ENCODE measurements at regions not wholly inside any gene's neighbourhood (a gene's known extent, or its start where the extent isn't known, plus 50 kb on each side); places are given as distances from the start of the nearest gene placed in this dataset.

- H3K9me3 ChIP-seq (ENCODE audit: control insufficient read depth, insufficient read depth, low read depth, low read length) = no peaks in the 10 kb centered on the region; the same call in 1 of the 2 replicates
- TF ChIP-seq SCRT1 (tag by site-specific recombination; IDR thresholded peaks at IDR 0.05; ENCODE audit: borderline replicate concordance) (no peak), SP3 (tag by site-specific recombination; IDR thresholded peaks at IDR 0.05) (no peak), ZNF513 (tag by site-specific recombination; IDR thresholded peaks at IDR 0.05) (no peak), ZNF214 (tag by site-specific recombination; IDR thresholded peaks at IDR 0.05; ENCODE audit: borderline replicate concordance) (no peak), ZNF18 (tag by site-specific recombination; IDR thresholded peaks at IDR 0.05) (no peak), KLF9 (tag by site-specific recombination; IDR thresholded peaks at IDR 0.05; ENCODE audit: low read depth) (no peak)
- no peaks in the 10 kb centered on the region for H3K36me3 ChIP-seq (ENCODE audit: control insufficient read depth in 2 of 2, insufficient read depth in 1 of 2, low read length in 2 of 2)
- CTCF ChIA-PET = interaction anchor here (0.5 to 1.1 kb wide), 4 partner anchors 14 to 136 kb away, joined by 3 to 5 read pairs (median 4); no protein-coding TSS in a partner anchor
- H3K4me1 ChIP-seq (ENCODE audit: control insufficient read depth, insufficient read depth, low read length) = no peaks in the 10 kb centered on the region
- H3K4me3 ChIP-seq (ENCODE audit: low read depth, low read length) = no peak overlapping the region
- POLR2A ChIA-PET = no interaction called here
- H3K27ac ChIP-seq (ENCODE audit: extremely low read depth, low read depth, low read length) = no peak overlapping the region
Observed at GRCh38 chr21:30058928-30059327, 107.7 kb downstream of the CLDN17 start.

- Histone ChIP-seq H3K4me1 (ENCODE audit: control insufficient read depth, insufficient read depth, low read length) (no peaks in the 10 kb centered on the region), H3K4me3 (ENCODE audit: low read depth, low read length) (no peak overlapping the region), H3K9me3 (ENCODE audit: control insufficient read depth, insufficient read depth, low read depth, low read length) (no peaks in the 10 kb centered on the region), H3K36me3 (ENCODE audit: control insufficient read depth in 2 of 2, insufficient read depth in 1 of 2, low read length in 2 of 2) (no peaks in the 10 kb centered on the region), H3K27ac (ENCODE audit: extremely low read depth, low read depth, low read length) (no peak overlapping the region)
- CTCF ChIA-PET = interaction anchor here (0.7 to 1.2 kb wide), 2 partner anchors 13 to 15 kb away, joined by 4 read pairs; no protein-coding TSS in a partner anchor
- POLR2A ChIA-PET = no interaction called here
- TF ChIP-seq ZNF19 (tag by site-specific recombination; IDR thresholded peaks at IDR 0.05; ENCODE audit: low read depth) (no peak), ZNF777 (tag by site-specific recombination; IDR thresholded peaks at IDR 0.05; ENCODE audit: borderline replicate concordance) (no peak), ZNF248 (tag by site-specific recombination; IDR thresholded peaks at IDR 0.05) (no peak), ZNF596 (tag by site-specific recombination; IDR thresholded peaks at IDR 0.05) (no peak), EGR2 (tag by site-specific recombination; IDR thresholded peaks at IDR 0.05; ENCODE audit: low read depth) (no peak), BCL6B (tag by site-specific recombination; IDR thresholded peaks at IDR 0.05) (no peak), ZSCAN30 (tag by site-specific recombination; IDR thresholded peaks at IDR 0.05) (no peak)
- TF ChIP-seq, protein P1, sequence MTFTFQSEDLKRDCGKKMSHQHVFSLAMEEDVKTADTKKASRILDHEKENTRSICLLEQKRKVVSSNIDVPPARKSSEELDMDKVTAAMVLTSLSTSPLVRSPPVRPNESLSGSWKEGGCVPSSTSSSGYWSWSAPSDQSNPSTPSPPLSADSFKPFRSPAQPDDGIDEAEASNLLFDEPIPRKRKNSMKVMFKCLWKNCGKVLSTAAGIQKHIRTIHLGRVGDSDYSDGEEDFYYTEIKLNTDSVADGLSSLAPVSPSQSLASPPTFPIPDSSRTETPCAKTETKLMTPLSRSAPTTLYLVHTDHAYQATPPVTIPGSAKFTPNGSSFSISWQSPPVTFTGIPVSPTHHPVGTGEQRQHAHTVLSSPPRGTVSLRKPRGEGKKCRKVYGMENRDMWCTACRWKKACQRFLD (tag by site-specific recombination; IDR thresholded peaks at IDR 0.05) = no peak
- TF ChIP-seq, protein P2, sequence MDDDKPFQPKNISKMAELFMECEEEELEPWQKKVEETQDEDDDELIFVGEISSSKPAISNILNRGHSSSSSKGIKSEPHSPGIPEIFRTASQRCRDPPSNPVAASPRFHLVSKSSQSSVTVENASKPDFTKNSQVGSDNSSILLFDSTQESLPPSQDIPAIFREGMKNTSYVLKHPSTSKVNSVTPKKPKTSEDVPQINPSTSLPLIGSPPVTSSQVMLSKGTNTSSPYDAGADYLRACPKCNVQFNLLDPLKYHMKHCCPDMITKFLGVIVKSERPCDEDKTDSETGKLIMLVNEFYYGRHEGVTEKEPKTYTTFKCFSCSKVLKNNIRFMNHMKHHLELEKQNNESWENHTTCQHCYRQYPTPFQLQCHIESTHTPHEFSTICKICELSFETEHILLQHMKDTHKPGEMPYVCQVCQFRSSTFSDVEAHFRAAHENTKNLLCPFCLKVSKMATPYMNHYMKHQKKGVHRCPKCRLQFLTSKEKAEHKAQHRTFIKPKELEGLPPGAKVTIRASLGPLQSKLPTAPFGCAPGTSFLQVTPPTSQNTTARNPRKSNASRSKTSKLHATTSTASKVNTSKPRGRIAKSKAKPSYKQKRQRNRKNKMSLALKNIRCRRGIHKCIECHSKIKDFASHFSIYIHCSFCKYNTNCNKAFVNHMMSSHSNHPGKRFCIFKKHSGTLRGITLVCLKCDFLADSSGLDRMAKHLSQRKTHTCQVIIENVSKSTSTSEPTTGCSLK (tag by site-specific recombination; IDR thresholded peaks at IDR 0.05) = no peak
Observed at GRCh38 chr21:30057108-30057507, 109.5 kb downstream of the CLDN17 start.
